ENCODE measurements at regions not wholly inside any gene's neighbourhood (a gene's known extent, or its start where the extent isn't known, plus 50 kb on each side); places are given as distances from the start of the nearest gene placed in this dataset.

- TF ChIP-seq CTCF (conservative IDR thresholded peaks at IDR 0.05; ENCODE audit: low read depth in 2 of 2), result no peak
- TF ChIP-seq POLR2AphosphoS5 (IDR thresholded peaks at IDR 0.05; ENCODE audit: low read depth), result no peak
- no peak for TF ChIP-seq EZH2 (IDR thresholded peaks at IDR 0.05; ENCODE audit: low read depth, unreplicated experiment)
- no peak for TF ChIP-seq ZNF331 (CRISPR knock-in tag; IDR thresholded peaks at IDR 0.05; ENCODE audit: low read depth)
- no peak for TF ChIP-seq JUNB (IDR thresholded peaks at IDR 0.05; ENCODE audit: unreplicated experiment)
Observed at GRCh38 chr2:71947809-71948208, 199.9 kb downstream of the CYP26B1 start.
